ENCODE measurements at regions not wholly inside any gene's neighbourhood (a gene's known extent, or its start where the extent isn't known, plus 50 kb on each side); places are given as distances from the start of the nearest gene placed in this dataset.

DNA sequence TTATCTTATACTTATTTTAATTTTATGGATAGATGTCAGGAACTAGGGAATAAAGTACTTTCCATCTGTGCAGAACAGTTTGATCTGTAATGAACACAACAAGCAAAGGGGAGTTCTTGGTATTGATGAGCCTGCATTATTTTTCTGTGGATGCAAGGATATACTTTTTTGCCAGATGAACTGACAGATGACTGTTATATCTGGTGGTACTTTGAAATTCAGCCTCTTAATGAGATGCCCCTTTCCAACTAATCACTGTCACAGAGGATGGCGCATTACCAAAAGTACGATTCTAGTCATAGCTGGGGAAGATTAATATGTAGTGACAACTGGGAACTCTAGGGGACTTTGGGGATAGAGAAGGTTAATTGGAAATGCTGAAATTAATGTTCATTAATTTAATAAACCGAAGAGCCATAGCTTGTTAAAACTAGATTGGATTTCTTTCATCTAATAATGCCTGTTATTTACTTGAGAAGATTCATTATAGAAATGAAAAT, 603.4 kb upstream of the CNTN5 start:
- TF ChIP-seq KLF13 (tag; IDR thresholded peaks at IDR 0.05; ENCODE audit: borderline replicate concordance, low read depth) (no peak), EZH2 (IDR thresholded peaks at IDR 0.05; ENCODE audit: borderline replicate concordance, low read depth, low read length) (no peak), CBX5 (IDR thresholded peaks at IDR 0.05; ENCODE audit: borderline replicate concordance, low read depth) (no peak), ZBTB17 (CRISPR knock-in tag; IDR thresholded peaks at IDR 0.05) (no peak), NFE2 (IDR thresholded peaks at IDR 0.05; ENCODE audit: low read depth) (no peak), MTF1 (CRISPR knock-in tag; IDR thresholded peaks at IDR 0.05; ENCODE audit: borderline replicate concordance) (no peak), POLR2A (conservative IDR thresholded peaks at IDR 0.05) (no peak), NR2C1 (IDR thresholded peaks at IDR 0.05) (no peak), NR2C1 (tag; IDR thresholded peaks at IDR 0.05) (no peak), CBX8 (IDR thresholded peaks at IDR 0.05; ENCODE audit: borderline replicate concordance, extremely low read depth, low read depth, low read length, poor library complexity, severe bottlenecking) (no peak), TEAD2 (tag; IDR thresholded peaks at IDR 0.05) (no peak), CHD4 (IDR thresholded peaks at IDR 0.05; ENCODE audit: insufficient read depth, insufficient replicate concordance, low read depth, low read length, poor library complexity, severe bottlenecking) (no peak)
- TF ChIP-seq, protein P1, sequence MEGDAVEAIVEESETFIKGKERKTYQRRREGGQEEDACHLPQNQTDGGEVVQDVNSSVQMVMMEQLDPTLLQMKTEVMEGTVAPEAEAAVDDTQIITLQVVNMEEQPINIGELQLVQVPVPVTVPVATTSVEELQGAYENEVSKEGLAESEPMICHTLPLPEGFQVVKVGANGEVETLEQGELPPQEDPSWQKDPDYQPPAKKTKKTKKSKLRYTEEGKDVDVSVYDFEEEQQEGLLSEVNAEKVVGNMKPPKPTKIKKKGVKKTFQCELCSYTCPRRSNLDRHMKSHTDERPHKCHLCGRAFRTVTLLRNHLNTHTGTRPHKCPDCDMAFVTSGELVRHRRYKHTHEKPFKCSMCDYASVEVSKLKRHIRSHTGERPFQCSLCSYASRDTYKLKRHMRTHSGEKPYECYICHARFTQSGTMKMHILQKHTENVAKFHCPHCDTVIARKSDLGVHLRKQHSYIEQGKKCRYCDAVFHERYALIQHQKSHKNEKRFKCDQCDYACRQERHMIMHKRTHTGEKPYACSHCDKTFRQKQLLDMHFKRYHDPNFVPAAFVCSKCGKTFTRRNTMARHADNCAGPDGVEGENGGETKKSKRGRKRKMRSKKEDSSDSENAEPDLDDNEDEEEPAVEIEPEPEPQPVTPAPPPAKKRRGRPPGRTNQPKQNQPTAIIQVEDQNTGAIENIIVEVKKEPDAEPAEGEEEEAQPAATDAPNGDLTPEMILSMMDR (IDR thresholded peaks at IDR 0.05 in 2 of 3, conservative IDR thresholded peaks at IDR 0.05 in 1 of 3; ENCODE audit: insufficient read depth in 2 of 3, low read depth in 1 of 3, low read length in 3 of 3), result no peak
- TF ChIP-seq, protein P2, sequence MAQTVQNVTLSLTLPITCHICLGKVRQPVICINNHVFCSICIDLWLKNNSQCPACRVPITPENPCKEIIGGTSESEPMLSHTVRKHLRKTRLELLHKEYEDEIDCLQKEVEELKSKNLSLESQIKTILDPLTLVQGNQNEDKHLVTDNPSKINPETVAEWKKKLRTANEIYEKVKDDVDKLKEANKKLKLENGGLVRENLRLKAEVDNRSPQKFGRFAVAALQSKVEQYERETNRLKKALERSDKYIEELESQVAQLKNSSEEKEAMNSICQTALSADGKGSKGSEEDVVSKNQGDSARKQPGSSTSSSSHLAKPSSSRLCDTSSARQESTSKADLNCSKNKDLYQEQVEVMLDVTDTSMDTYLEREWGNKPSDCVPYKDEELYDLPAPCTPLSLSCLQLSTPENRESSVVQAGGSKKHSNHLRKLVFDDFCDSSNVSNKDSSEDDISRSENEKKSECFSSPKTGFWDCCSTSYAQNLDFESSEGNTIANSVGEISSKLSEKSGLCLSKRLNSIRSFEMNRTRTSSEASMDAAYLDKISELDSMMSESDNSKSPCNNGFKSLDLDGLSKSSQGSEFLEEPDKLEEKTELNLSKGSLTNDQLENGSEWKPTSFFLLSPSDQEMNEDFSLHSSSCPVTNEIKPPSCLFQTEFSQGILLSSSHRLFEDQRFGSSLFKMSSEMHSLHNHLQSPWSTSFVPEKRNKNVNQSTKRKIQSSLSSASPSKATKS (CRISPR knock-in tag; IDR thresholded peaks at IDR 0.05), result no peak
- TF ChIP-seq, protein P3, sequence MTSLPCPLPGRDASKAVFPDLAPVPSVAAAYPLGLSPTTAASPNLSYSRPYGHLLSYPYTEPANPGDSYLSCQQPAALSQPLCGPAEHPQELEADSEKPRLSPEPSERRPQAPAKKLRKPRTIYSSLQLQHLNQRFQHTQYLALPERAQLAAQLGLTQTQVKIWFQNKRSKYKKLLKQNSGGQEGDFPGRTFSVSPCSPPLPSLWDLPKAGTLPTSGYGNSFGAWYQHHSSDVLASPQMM (CRISPR knock-in tag; IDR thresholded peaks at IDR 0.05), result no peak

Measured in K562 (cell line).